ENCODE measurements at regions not wholly inside any gene's neighbourhood (a gene's known extent, or its start where the extent isn't known, plus 50 kb on each side); places are given as distances from the start of the nearest gene placed in this dataset.

DNA sequence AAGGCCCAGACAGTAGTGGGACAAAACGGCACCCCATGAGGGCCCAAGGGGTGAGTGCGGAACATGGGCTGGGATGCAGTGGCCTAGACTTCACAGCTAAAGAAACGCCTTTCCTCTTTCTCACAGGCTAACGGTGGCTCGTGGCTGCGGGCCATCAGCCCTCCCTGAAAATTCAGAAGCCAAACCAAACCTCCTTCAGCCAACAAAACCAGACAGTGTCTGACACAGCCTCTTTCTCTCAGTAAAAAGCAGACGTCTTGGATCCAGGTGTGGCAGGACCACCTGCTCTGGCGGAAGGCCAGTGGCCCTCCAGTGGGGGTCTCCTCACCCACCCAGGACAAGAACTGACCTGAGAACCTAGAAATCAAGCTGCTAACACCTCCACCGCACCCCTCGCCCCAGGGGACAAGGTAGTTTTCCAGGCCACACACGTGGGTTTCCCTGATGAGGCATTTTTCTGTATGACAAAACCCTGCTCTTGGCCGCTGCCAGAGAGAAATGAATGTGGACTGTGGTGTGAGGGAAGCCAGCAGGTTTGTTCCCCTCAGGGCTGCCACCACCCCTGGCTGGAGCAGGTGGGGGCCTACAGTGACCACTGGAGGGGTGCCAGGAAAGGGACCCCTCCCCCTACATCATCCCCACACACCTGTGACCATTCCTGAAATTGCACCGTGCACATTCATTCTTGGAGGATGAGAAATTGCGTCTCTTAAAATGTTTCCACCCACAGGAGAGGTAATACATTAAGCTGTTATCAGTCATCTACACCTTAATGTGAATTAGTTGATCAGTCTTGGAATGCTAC, 76.8 kb upstream of the PIM1 start:
- H3K9me3 ChIP-seq: no peaks in the 10 kb centered on the region
- H3K4me3 ChIP-seq: no peak overlapping the region
- no peak overlapping the region for H3K4me2 ChIP-seq
- H3K9ac ChIP-seq: no peak overlapping the region
- no peaks in the 10 kb centered on the region for H3K27me3 ChIP-seq
- no peaks in the 10 kb centered on the region for H4K20me1 ChIP-seq
- H3K27ac ChIP-seq: no peak overlapping the region
- peaks cover 8% of the 10 kb centered on the region; the same call in 1 of the 2 replicates for H3K4me1 ChIP-seq
- no peak for TF ChIP-seq Cebpa-rat (IDR thresholded peaks at IDR 0.05)
- H3K36me3 ChIP-seq: no peaks in the 10 kb centered on the region

DNA sequence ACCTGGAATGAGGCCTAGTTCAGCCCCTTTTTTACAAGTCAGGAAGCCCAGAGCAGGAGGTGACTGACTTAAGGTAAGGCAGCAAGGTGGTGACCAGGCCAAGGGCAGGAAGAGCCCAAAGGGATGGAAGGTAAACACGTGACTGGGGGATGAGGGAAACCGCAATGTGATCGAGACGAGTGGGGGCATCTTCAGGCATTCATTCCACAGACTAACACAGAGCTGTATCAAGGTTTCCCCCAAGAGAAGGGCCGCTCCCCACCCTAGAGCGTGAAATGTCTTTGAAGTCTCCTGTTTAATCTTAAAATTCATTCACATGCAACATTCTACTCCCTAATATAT, 76.3 kb upstream of the PIM1 start:
- no peak for TF ChIP-seq Cebpa-rat (IDR thresholded peaks at IDR 0.05)
- H3K9me3 ChIP-seq: no peaks in the 10 kb centered on the region
- H3K9ac ChIP-seq: no peak overlapping the region
- no peak overlapping the region for H3K4me2 ChIP-seq
- H3K4me3 ChIP-seq: no peak overlapping the region
- no peaks in the 10 kb centered on the region for H4K20me1 ChIP-seq
- H3K27me3 ChIP-seq: no peaks in the 10 kb centered on the region
- peaks cover 8% of the 10 kb centered on the region; the same call in 1 of the 2 replicates for H3K4me1 ChIP-seq
- no peaks in the 10 kb centered on the region for H3K36me3 ChIP-seq
- H3K27ac ChIP-seq: no peak overlapping the region

DNA sequence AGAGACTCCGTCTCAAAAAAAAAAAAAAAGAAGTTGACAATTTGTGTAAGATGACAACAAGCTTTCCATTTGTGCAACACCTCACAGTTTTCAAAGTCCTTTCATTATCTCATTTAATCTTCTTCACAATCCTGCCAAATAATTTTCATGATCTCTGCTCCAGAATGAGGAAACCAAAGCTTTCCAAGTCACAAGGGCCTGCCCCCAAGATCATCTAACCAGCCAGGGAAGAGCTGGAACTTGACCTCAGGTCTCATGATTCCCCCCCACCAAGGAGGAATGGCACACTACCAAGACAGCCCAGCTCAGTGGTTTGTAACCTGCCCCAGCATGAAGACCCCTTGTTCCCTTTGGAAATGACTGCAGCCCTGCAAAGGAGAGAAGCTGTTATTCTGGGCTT, 74.0 kb upstream of the PIM1 start:
- Histone ChIP-seq H3K9ac (no peak overlapping the region), H3K9me3 (no peaks in the 10 kb centered on the region), H3K27ac (no peak overlapping the region), H3K4me2 (no peak overlapping the region), H3K4me1 (peaks cover 17% of the 10 kb centered on the region), H3K36me3 (no peaks in the 10 kb centered on the region), H3K4me3 (no peak overlapping the region), H3K27me3 (no peaks in the 10 kb centered on the region), H4K20me1 (no peaks in the 10 kb centered on the region)
- no peak for TF ChIP-seq Cebpa-rat (IDR thresholded peaks at IDR 0.05)

DNA sequence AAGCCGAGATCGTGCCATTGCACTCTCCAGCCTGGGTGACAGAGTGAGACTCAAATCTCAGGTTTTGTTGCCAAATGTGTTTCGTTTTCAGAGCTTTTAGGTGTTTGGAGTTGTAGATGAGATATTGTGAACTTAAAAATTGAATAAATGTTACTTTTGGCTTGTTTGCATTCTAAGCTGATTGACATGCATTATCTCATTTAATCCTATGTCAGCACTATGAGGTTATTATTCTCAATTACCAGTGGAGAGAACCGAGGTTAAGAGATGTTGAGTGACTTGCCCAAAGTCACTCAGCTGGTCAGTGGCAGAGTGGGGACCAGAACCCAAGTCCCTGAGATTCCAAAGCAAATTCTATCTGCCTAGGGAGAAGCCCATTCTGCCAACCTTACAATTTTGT, 72.6 kb upstream of the PIM1 start:
- no peak overlapping the region for H3K4me2 ChIP-seq
- H3K4me1 ChIP-seq: peaks cover 31% of the 10 kb centered on the region
- no peaks in the 10 kb centered on the region for H3K27me3 ChIP-seq
- H3K27ac ChIP-seq: no peak overlapping the region
- H3K4me3 ChIP-seq: no peak overlapping the region
- no peak for TF ChIP-seq Cebpa-rat (IDR thresholded peaks at IDR 0.05)
- no peak overlapping the region for H3K9ac ChIP-seq
- no peaks in the 10 kb centered on the region for H3K36me3 ChIP-seq
- H3K9me3 ChIP-seq: no peaks in the 10 kb centered on the region
- H4K20me1 ChIP-seq: no peaks in the 10 kb centered on the region

DNA sequence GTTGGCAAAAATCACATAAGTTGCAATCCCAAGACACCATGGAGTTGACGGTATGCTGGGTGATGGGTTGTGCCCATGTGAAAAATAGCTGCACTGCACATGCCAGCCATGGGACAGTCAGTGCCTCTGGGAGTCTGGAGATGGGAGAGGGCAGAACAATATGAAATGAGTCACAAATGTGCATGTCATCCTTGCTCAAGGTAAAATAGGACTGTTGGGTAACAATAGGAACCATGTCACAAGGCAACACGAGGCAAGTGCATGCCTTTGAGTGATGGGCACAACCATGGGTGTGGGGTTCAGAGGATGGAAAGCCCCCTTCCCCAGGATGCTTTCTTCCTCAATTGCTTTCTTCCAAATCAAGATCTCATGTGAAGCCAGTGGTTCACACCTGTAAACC, 70.5 kb upstream of the PIM1 start:
- Histone ChIP-seq H3K4me1 (peaks cover 52% of the 10 kb centered on the region), H3K36me3 (no peaks in the 10 kb centered on the region), H3K9ac (no peak overlapping the region), H3K27me3 (no peaks in the 10 kb centered on the region), H3K27ac (no peak overlapping the region), H3K4me2 (no peak overlapping the region), H3K9me3 (no peaks in the 10 kb centered on the region), H4K20me1 (no peaks in the 10 kb centered on the region), H3K4me3 (no peak overlapping the region)
- TF ChIP-seq Cebpa-rat (IDR thresholded peaks at IDR 0.05): no peak

DNA sequence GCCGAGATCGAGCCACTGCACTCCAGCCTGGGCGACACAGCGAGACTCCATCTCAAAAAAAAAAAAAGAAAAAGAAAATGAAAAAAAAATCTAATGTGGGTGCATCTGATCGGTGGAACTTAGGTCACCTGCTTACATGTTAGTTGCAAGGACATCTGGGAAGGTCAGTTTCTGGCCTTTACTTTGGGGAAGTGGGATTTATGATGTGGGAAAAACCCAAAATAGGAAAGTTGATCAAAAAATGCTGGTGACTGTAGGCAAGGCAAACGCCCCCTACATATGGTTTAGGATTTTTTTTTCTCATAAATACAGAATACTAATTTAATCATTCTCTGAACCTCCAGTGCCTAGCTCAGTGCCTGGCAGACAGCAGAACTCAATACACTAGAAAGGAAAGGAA, 69.2 kb upstream of the PIM1 start:
- H3K9ac ChIP-seq: no peak overlapping the region
- no peak for TF ChIP-seq Cebpa-rat (IDR thresholded peaks at IDR 0.05)
- H3K4me3 ChIP-seq: no peak overlapping the region
- H3K4me1 ChIP-seq: peaks cover 57% of the 10 kb centered on the region
- H3K27me3 ChIP-seq: no peaks in the 10 kb centered on the region
- H3K36me3 ChIP-seq: no peaks in the 10 kb centered on the region
- no peaks in the 10 kb centered on the region for H3K9me3 ChIP-seq
- H3K4me2 ChIP-seq: peak overlapping the region; percentile 95
- H3K27ac ChIP-seq: no peak overlapping the region
- H4K20me1 ChIP-seq: no peaks in the 10 kb centered on the region

DNA sequence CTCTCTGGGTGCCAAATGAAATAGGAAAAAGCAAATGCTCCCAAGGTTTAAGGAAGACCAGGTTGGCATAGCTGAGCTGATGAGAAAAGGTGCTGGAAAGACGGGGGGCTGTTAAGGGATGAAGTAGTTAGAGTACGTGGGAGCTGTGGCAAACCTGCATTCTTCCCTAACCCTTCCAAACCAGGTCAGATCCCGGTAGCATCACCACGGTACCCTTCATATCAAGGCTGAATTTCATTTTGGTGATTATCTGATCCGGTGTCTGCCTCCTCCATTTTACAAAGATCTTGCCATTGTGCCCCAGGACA, 68.0 kb upstream of the PIM1 start:
- H3K4me2 ChIP-seq: peak overlapping the region; percentile 95
- peak overlapping the region; percentile 59; the same call in 1 of the 2 replicates for H3K27ac ChIP-seq
- no peaks in the 10 kb centered on the region for H3K27me3 ChIP-seq
- H3K4me1 ChIP-seq: peaks cover 60% of the 10 kb centered on the region
- no peak for TF ChIP-seq Cebpa-rat (IDR thresholded peaks at IDR 0.05)
- peak overlapping the region; percentile 62 for H3K4me3 ChIP-seq
- H3K36me3 ChIP-seq: no peaks in the 10 kb centered on the region
- peak overlapping the region; percentile 71; the same call in 1 of the 2 replicates for H3K9ac ChIP-seq
- no peaks in the 10 kb centered on the region for H3K9me3 ChIP-seq
- no peaks in the 10 kb centered on the region for H4K20me1 ChIP-seq

DNA sequence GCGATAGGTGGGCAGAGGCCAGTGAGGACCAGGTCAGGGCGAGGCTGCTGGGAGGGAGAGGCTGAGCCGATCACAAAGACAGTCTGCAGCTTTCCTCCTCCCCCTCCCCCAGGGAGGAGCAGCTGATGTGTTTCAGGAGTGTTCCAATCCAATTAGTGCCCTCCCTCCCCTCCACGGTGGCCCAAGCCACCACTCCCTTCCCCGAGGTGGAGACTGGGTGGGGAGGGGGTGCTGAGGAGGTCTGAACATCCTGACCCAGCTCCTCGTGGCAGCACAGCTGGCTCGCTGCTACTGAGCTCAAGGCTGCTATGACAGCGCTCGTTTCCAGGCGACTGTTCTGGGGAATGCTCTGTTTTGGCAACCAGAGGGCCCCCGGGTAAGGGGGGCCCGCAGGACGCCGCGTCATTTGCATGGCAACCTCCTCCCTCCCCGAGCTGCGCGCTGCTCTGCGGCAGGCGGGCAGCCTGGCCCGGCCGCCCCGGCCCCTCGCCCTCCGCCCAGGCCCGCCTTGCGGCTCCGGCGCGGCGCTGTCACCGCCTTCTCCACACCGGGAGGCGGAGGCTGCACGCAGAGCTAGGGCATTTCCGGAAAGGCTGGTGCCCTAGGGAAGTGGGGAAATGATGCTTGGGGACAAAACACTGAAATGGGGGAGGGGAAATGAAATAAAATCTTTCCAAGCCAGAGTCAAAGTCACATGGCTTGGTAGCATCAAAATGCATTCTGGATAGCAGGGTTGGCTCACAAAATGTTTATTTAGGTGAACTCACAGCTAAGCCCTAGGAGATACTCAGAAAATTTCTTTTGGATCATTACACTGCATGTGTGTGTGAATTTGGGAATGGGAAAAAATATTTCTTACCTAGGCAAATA, 67.4 kb upstream of the PIM1 start:
- no peaks in the 10 kb centered on the region for H3K9me3 ChIP-seq
- peak overlapping the region; percentile 62 for H3K4me3 ChIP-seq
- H3K4me2 ChIP-seq: peak overlapping the region; percentile 95
- no peak for TF ChIP-seq Cebpa-rat (IDR thresholded peaks at IDR 0.05)
- no peaks in the 10 kb centered on the region for H3K36me3 ChIP-seq
- H3K9ac ChIP-seq: peak overlapping the region; percentile 71
- H3K27ac ChIP-seq: peak overlapping the region; percentile 59
- H4K20me1 ChIP-seq: no peaks in the 10 kb centered on the region
- no peaks in the 10 kb centered on the region for H3K27me3 ChIP-seq
- peaks cover 66% of the 10 kb centered on the region for H3K4me1 ChIP-seq

DNA sequence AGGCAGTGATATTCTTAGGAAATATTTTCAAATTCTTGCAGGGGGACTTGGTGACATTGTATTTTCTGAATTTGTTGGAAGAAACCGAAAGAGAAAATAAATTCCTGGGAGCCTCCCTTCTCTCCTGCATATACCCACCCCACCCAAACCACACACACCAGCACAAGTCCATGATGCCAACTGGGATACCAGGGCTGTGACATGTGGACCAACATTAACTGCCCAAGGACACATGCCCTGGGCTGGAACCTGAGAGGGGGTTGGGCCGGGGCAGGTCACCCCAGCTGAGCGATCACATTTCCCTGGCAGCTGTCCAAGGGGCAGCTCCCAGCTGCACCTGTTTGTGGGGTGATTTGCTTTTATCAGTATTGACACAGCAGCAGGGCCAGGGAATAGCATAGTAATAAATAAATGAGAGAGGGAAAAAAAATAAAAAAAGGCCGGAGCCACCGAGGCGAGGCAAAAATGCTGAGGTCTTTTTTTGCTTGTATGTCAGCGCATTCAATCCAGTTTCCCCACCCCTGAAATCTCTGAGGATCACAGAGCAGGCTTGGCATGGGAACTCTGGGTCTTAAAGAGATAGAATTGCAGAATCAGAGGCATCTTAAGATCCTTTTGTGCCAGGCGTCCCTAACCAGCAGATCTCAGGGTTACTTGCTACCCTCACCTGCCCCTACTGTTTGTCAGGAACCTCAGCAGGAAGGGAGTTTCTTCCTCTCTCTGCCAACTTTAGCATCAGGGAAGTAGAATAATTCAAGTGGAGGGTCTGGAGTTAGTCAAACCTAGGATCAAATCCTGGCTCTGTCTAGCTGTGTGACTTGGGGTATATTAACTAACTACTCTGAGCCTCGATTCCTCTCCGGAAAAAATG, 66.5 kb upstream of the PIM1 start:
- H3K4me3 ChIP-seq: peak overlapping the region; percentile 62
- H3K4me1 ChIP-seq: peaks cover 66% of the 10 kb centered on the region
- H4K20me1 ChIP-seq: no peaks in the 10 kb centered on the region
- TF ChIP-seq Cebpa-rat (IDR thresholded peaks at IDR 0.05): no peak
- H3K9me3 ChIP-seq: no peaks in the 10 kb centered on the region
- H3K9ac ChIP-seq: peak overlapping the region; percentile 71
- H3K27me3 ChIP-seq: no peaks in the 10 kb centered on the region
- no peaks in the 10 kb centered on the region for H3K36me3 ChIP-seq
- H3K27ac ChIP-seq: peak overlapping the region; percentile 59
- H3K4me2 ChIP-seq: peak overlapping the region; percentile 95

All from BLaER1 (cell line).